ENCODE measurements at regions not wholly inside any gene's neighbourhood (a gene's known extent, or its start where the extent isn't known, plus 50 kb on each side); places are given as distances from the start of the nearest gene placed in this dataset.

- Histone ChIP-seq H3K4me3 (no peak overlapping the region), H3K27me3 (replicated peaks; ENCODE audit: insufficient read depth) (no peaks in the 10 kb centered on the region), H3K9me3 (no peaks in the 10 kb centered on the region), H3K4me1 (replicated peaks) (no peaks in the 10 kb centered on the region), H3K36me3 (no peaks in the 10 kb centered on the region), H3K27ac (no peak overlapping the region)
- DNase-seq (ENCODE audit: low spot score) = no peak
- TF ChIP-seq POLR2A (IDR thresholded peaks at IDR 0.05) = no peak
- TF ChIP-seq POLR2AphosphoS5 (IDR thresholded peaks at IDR 0.05) = no peak
- TF ChIP-seq, protein P1, sequence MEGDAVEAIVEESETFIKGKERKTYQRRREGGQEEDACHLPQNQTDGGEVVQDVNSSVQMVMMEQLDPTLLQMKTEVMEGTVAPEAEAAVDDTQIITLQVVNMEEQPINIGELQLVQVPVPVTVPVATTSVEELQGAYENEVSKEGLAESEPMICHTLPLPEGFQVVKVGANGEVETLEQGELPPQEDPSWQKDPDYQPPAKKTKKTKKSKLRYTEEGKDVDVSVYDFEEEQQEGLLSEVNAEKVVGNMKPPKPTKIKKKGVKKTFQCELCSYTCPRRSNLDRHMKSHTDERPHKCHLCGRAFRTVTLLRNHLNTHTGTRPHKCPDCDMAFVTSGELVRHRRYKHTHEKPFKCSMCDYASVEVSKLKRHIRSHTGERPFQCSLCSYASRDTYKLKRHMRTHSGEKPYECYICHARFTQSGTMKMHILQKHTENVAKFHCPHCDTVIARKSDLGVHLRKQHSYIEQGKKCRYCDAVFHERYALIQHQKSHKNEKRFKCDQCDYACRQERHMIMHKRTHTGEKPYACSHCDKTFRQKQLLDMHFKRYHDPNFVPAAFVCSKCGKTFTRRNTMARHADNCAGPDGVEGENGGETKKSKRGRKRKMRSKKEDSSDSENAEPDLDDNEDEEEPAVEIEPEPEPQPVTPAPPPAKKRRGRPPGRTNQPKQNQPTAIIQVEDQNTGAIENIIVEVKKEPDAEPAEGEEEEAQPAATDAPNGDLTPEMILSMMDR (IDR thresholded peaks at IDR 0.05) = no peak
- 86% methylated on average over 8 of the region's 8 CpGs for WGBS
- intact Hi-C loops (cut with DNase I) = no loop called here
Measured at GRCh38 chr9:106059886-106060285, 365.5 kb downstream of the TMEM38B start.

DNA sequence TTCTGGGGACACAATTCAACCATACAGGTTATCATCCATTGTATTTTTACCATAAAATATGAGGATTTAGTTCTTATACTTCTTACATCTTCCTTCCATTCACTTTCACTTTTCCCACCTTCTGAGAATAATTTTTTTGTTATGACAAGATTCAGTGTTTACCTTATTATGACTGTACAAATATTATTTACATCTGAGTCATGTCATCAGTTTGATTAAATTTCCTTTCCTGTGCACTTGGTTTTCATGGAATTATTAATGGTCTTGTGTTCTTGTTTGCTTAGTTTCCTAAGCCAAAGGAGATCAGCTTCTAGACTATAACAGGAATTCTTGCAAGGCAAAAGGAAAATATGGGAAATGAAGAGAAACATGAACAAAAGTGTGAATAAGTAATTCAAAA, 366.5 kb downstream of the TMEM38B start:
- intact Hi-C loops (cut with DNase I) = no loop called here
- Histone ChIP-seq H3K27ac (no peak overlapping the region), H3K9me3 (no peaks in the 10 kb centered on the region), H3K27me3 (replicated peaks; ENCODE audit: insufficient read depth) (no peaks in the 10 kb centered on the region), H3K4me1 (replicated peaks) (no peaks in the 10 kb centered on the region), H3K36me3 (no peaks in the 10 kb centered on the region), H3K4me3 (no peak overlapping the region)
- TF ChIP-seq POLR2A (IDR thresholded peaks at IDR 0.05) (no peak), POLR2AphosphoS5 (IDR thresholded peaks at IDR 0.05) (no peak)
- TF ChIP-seq, protein P1 (IDR thresholded peaks at IDR 0.05) = no peak
- no peak for DNase-seq (ENCODE audit: low spot score)

- Histone ChIP-seq H3K4me1 (replicated peaks) (no peaks in the 10 kb centered on the region), H3K27ac (no peak overlapping the region), H3K9me3 (no peaks in the 10 kb centered on the region), H3K27me3 (replicated peaks; ENCODE audit: insufficient read depth) (no peaks in the 10 kb centered on the region), H3K4me3 (no peak overlapping the region), H3K36me3 (no peaks in the 10 kb centered on the region)
- DNase-seq (ENCODE audit: low spot score) = no peak
- TF ChIP-seq POLR2A (IDR thresholded peaks at IDR 0.05) (no peak), POLR2AphosphoS5 (IDR thresholded peaks at IDR 0.05) (no peak)
- TF ChIP-seq, protein P1 (IDR thresholded peaks at IDR 0.05) = no peak
- intact Hi-C loops (cut with DNase I) = no loop called here
Measured at GRCh38 chr9:106062250-106062649, 367.9 kb downstream of the TMEM38B start.

DNA sequence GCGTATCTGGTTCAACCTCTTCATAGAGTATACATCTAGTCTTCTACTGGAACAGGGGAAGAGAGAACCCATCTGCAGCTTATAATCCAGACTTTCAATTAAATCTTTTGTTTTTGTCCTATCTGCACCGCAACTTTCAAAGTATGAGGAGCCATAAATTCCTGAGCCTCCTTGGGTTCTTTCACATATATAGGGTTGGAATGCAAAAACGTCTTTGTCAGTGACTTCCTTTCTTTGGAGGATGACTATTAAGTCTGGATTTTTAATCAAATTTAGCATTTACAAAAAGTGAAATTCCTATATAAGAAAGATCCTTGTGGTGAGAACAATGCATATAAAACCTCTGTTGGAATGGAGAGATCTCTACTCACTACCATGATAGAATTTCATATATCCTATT, 370.8 kb downstream of the TMEM38B start:
- Histone ChIP-seq H3K27me3 (replicated peaks; ENCODE audit: insufficient read depth) (no peaks in the 10 kb centered on the region), H3K4me1 (replicated peaks) (no peaks in the 10 kb centered on the region), H3K36me3 (no peaks in the 10 kb centered on the region), H3K9me3 (no peaks in the 10 kb centered on the region), H3K4me3 (no peak overlapping the region), H3K27ac (no peak overlapping the region)
- WGBS = 86% methylated on average over 3 of the region's 3 CpGs
- intact Hi-C loops (cut with DNase I) = no loop called here
- DNase-seq (ENCODE audit: low spot score) = no peak
- TF ChIP-seq POLR2A (IDR thresholded peaks at IDR 0.05) = no peak
- TF ChIP-seq, protein P1 (IDR thresholded peaks at IDR 0.05) = no peak
- TF ChIP-seq POLR2AphosphoS5 (IDR thresholded peaks at IDR 0.05) = no peak

DNA sequence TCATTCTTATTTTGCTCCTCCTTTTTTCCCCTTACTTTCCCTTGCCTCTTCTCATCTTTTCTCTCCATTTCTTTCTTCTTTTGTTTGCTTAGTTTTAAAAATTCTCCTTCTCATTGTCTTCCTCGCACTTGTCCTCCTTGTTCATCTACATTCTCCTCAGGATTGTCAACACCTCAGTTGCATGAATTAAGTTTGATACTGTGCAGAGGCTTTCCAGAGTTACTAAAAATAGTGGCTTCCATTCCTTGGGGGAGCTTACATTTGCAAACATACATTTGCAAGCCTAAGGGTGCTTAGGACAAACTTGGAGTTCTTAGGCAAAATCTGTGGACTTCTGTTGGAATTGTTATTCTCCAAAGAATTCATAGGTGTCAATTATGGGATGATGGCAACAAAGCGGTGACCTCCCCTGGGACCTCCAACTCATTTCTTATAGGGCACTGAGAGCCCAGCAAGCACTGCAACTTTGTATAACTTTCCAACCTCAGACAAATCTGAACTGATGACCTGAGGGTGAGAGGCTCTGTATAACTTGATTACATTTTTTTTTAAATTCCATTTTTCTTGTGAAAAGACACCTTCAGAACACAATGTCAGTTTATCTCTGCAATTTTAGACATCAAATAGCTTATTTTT, 371.4 kb downstream of the TMEM38B start:
- no peaks in the 10 kb centered on the region for H3K27me3 ChIP-seq (replicated peaks; ENCODE audit: insufficient read depth)
- no peaks in the 10 kb centered on the region for H3K36me3 ChIP-seq
- no peak for TF ChIP-seq POLR2AphosphoS5 (IDR thresholded peaks at IDR 0.05)
- intact Hi-C loops (cut with DNase I) = no loop called here
- no peaks in the 10 kb centered on the region for H3K9me3 ChIP-seq
- 98% methylated on average over 2 of the region's 2 CpGs for WGBS
- no peak overlapping the region for H3K4me3 ChIP-seq
- DNase-seq (ENCODE audit: low spot score) = no peak
- H3K27ac ChIP-seq = no peak overlapping the region
- H3K4me1 ChIP-seq (replicated peaks) = no peaks in the 10 kb centered on the region
